Ascending aorta (tissue), 2 donors: ENCODE measurements at regions not wholly inside any gene's neighbourhood (a gene's known extent, or its start where the extent isn't known, plus 50 kb on each side); places are given as distances from the start of the nearest gene placed in this dataset.

Source experiments
- DNase-seq, 2 donors: peaks; one replicate each; pipeline ENCODE4 v3.0.0-alpha.2; 2019; ENCODE audit warnings: low spot score in 2 of 2
- H3K27ac ChIP-seq, 2 donors: fragments of 200-600 bp; sonication (generic); one replicate each; pipeline ENCODE4 v1.5.1; 2016 to 2017; ENCODE audit warnings: mild to moderate bottlenecking in 1 of 2
- H3K27me3 ChIP-seq: fragments of 200-600 bp; sonication (generic); one replicate; pipeline ENCODE4 v1.5.1; 2017
- H3K36me3 ChIP-seq, 2 donors: fragments of 200-600 bp; sonication (generic); one replicate each; pipeline ENCODE4 v1.5.1; 2016
- H3K4me1 ChIP-seq, 2 donors: fragments of 200-600 bp; sonication (generic); one replicate each; pipeline ENCODE4 v1.5.1; 2016 to 2017; ENCODE audit warnings: mild to moderate bottlenecking in 1 of 2
- H3K4me3 ChIP-seq, 2 donors: fragments of 200-600 bp; sonication (generic); one replicate each; pipeline ENCODE4 v1.5.1; 2016 to 2017; ENCODE audit warnings: mild to moderate bottlenecking in 1 of 2
- H3K9me3 ChIP-seq, 2 donors: fragments of 200-600 bp; sonication (generic); one replicate each; pipeline ENCODE4 v1.5.1; 2016
- intact Hi-C: fragments of 100-400 bp; cut with DNase I; formaldehyde crosslinking; loops from one replicate; pipeline ENCODE4 v1.15.1; 2023
- TF ChIP-seq, protein P1 (sequence below), 3 experiments: fragments of 200-600 bp in 2 of 3; fragments of 450-650 bp in 1 of 3; sonication (generic) in 2 of 3; IDR thresholded peaks; one replicate each; pipeline ENCODE4 v1.5.1; 2016 to 2019; ENCODE audit warnings: antibody characterized with exemption in 3 of 3, mild to moderate bottlenecking in 1 of 3, moderate library complexity in 1 of 3

DNA sequence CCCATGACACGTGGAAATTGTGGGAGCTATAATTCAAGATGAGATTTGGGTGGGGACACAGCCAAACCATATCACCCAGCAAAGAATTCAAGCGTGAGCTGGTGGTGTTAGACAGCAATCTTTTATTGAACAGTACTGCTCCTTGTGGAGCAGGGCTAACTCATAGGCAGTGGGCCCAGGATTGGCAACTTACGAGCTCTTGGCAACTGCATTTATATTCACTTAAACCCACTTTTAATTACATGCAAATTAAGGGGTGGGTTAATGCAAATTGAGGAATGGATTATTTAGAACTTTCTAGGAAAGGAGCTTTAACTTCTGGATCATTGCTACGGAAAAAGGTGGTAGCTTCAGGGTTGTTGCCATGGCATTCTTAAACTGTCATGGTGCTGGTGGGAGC lies 135.6 kb upstream of the KAZN start:
- no peak overlapping the region for H3K27ac ChIP-seq
- intact Hi-C loops, result no loop called here
- TF ChIP-seq, protein P1, sequence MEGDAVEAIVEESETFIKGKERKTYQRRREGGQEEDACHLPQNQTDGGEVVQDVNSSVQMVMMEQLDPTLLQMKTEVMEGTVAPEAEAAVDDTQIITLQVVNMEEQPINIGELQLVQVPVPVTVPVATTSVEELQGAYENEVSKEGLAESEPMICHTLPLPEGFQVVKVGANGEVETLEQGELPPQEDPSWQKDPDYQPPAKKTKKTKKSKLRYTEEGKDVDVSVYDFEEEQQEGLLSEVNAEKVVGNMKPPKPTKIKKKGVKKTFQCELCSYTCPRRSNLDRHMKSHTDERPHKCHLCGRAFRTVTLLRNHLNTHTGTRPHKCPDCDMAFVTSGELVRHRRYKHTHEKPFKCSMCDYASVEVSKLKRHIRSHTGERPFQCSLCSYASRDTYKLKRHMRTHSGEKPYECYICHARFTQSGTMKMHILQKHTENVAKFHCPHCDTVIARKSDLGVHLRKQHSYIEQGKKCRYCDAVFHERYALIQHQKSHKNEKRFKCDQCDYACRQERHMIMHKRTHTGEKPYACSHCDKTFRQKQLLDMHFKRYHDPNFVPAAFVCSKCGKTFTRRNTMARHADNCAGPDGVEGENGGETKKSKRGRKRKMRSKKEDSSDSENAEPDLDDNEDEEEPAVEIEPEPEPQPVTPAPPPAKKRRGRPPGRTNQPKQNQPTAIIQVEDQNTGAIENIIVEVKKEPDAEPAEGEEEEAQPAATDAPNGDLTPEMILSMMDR (IDR thresholded peaks at IDR 0.05), result no peak
- no peaks in the 10 kb centered on the region for H3K4me1 ChIP-seq
- H3K4me3 ChIP-seq, result no peak overlapping the region
- no peaks in the 10 kb centered on the region for H3K27me3 ChIP-seq
- H3K36me3 ChIP-seq, result no peaks in the 10 kb centered on the region
- no peak for DNase-seq
- H3K9me3 ChIP-seq, result no peaks in the 10 kb centered on the region

DNA sequence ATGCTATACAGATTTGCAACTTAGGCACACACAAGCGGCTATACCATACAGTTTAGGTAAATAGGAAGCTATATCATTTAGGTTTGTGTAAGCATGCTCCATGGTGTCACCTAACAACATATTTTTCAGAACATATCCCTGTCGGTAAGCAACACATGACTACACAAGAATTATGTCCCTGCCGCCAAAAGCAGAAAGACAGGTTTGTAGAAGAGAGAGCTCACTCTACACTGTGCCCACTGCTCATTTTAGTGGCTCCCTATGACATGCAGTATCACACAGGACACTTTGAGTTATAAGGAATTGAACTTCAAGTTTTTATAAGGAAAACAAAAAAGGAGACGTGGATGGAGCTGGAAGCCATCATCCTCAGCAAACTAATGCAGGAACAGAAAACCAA lies 132.5 kb upstream of the KAZN start:
- intact Hi-C loops, result no loop called here

DNA sequence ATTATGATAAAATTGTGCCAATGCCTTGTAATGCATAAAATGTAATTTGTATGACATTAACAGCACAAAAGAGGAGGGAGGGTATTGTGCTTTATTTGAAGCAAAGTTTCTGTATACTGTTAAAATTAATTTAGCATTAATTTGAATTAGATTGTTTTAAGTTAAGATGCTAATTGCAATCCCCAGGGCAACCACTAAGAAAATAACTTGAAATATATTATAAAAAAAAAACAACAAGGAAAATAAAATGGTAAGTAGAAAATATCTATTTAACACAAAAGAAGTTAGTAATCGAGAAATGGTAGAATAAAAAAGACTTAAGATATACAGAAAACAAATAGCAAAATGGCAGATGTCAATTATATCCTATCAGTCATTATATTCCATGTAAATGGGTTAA lies 131.4 kb upstream of the KAZN start:
- H3K9me3 ChIP-seq, result no peaks in the 10 kb centered on the region
- no peaks in the 10 kb centered on the region for H3K27me3 ChIP-seq
- intact Hi-C loops, result no loop called here
- H3K36me3 ChIP-seq, result no peaks in the 10 kb centered on the region
- TF ChIP-seq, protein P1 (IDR thresholded peaks at IDR 0.05), result no peak
- H3K4me3 ChIP-seq, result no peak overlapping the region
- H3K4me1 ChIP-seq, result no peaks in the 10 kb centered on the region
- DNase-seq, result no peak
- H3K27ac ChIP-seq, result no peak overlapping the region

More for the DNA sequence above, 132.5 kb upstream of the KAZN start:
- Histone ChIP-seq H3K36me3 (no peaks in the 10 kb centered on the region), H3K9me3 (no peaks in the 10 kb centered on the region), H3K27me3 (no peaks in the 10 kb centered on the region), H3K4me3 (no peak overlapping the region), H3K27ac (no peak overlapping the region), H3K4me1 (no peaks in the 10 kb centered on the region)
- DNase-seq, result no peak
- TF ChIP-seq, protein P1 (IDR thresholded peaks at IDR 0.05), result no peak

DNA sequence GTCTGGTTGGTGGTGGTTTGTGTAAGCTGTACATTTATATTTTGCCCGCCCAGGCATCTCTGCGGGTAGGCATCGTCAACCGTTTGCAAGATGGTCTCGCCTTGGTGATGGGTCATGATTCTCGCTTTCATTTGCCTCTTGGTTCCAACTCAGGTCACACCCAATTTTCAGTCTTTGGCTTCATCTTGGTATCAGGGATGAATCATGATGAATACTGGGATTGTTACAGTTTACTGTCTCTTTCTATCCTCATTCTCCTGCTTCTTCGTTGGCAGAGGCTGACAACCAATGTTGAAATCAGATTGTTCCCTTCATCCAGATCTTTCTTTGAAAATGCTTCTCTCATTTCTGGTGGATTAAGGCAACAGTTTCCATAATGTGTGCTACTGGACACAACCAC lies 129.7 kb upstream of the KAZN start:
- intact Hi-C loops, result no loop called here
- Histone ChIP-seq H3K36me3 (no peaks in the 10 kb centered on the region), H3K4me3 (no peak overlapping the region), H3K27ac (no peak overlapping the region), H3K9me3 (no peaks in the 10 kb centered on the region), H3K27me3 (no peaks in the 10 kb centered on the region), H3K4me1 (no peaks in the 10 kb centered on the region)
- DNase-seq, result no peak
- TF ChIP-seq, protein P1 (IDR thresholded peaks at IDR 0.05), result no peak

DNA sequence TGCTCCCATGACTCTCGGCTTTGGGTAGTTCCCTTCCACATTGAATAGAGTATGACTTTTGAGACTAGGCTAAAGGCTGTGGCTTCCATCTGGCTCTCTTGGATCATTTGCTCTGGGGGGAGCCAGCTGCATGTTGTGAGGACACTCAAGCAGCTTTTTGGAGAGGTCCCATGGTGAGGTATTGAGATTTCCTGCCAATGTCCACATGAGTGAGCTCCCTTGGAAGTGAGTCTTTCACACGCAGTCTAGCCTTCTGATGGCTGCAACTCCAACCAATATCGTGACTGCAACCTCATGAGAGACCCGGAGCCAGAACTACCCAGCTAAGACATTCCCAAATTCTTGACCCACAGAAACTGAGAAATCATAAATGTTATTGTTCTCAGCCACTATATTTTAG lies 127.7 kb upstream of the KAZN start:
- intact Hi-C loops, result loop anchor here (5.0 kb wide), 1 partner anchor 271 kb away; no protein-coding TSS in a partner anchor
- H3K9me3 ChIP-seq, result no peaks in the 10 kb centered on the region
- no peak for DNase-seq
- no peaks in the 10 kb centered on the region for H3K36me3 ChIP-seq
- no peak overlapping the region for H3K27ac ChIP-seq
- H3K27me3 ChIP-seq, result no peaks in the 10 kb centered on the region
- TF ChIP-seq, protein P1 (IDR thresholded peaks at IDR 0.05), result no peak
- H3K4me3 ChIP-seq, result no peak overlapping the region
- no peaks in the 10 kb centered on the region for H3K4me1 ChIP-seq

DNA sequence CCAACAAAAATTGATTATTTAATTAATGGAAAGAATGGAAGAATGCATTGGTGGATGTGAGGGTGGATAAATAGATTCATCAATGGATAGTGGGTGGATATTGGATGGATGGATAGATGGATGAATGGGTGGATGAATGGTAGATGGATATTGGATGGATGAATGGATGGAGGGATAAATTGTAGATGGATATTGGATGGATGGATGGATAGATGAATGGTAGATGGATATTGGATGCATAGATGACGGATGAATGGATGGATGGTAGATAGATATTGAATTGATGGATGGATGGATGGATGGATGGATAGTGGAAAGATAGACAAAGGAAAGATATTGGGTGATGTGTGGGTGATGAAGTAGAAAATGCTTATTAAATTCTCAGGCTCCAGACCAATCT lies 123.6 kb upstream of the KAZN start:
- H3K4me1 ChIP-seq, result no peaks in the 10 kb centered on the region
- intact Hi-C loops, result loop anchor here (5.0 kb wide), 1 partner anchor 267 kb away; no protein-coding TSS in a partner anchor
- no peaks in the 10 kb centered on the region for H3K27me3 ChIP-seq
- no peak overlapping the region for H3K27ac ChIP-seq
- H3K9me3 ChIP-seq, result no peaks in the 10 kb centered on the region
- H3K36me3 ChIP-seq, result no peaks in the 10 kb centered on the region
- TF ChIP-seq, protein P1 (IDR thresholded peaks at IDR 0.05), result no peak
- DNase-seq, result no peak
- no peak overlapping the region for H3K4me3 ChIP-seq
